ENCODE measurements at regions not wholly inside any gene's neighbourhood (a gene's known extent, or its start where the extent isn't known, plus 50 kb on each side); places are given as distances from the start of the nearest gene placed in this dataset.

DNA sequence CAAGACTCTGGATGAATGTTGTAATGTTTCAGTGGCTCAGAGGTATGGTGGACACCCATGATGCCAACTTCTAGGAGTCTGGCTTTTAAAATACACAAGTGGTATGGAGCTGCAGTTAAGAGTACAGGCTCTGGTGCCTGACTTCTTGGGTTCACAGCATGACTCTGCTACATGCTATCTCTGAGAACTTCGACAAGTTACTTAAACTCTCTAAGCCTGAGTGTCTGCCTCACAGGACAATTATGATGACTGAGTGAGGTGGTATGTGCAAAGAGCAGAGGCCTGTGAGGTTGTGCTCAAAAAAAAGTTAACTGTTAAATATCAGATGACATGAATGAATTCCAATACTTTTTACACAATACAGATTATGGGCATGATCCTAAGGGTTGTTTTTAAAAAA is 90.9 kb upstream of the SRD5A3 start:
- Histone ChIP-seq H3K36me3 (no peaks in the 10 kb centered on the region), H3K27ac (no peak overlapping the region), H3K4me1 (peaks cover 0 to 7% (median 0%) of the 10 kb centered on the region in 3 donors), H3K9me3 (no peaks in the 10 kb centered on the region), H3K4me3 (no peak overlapping the region), H3K27me3 (no peaks in the 10 kb centered on the region)
- 36 to 40% methylated on average over 1 of the region's 1 CpG for WGBS, 2 donors (ENCODE audit: low coverage in 1 of 2)
- no peak for ATAC-seq
- no peak for TF ChIP-seq EP300 (IDR thresholded peaks at IDR 0.05)

DNA sequence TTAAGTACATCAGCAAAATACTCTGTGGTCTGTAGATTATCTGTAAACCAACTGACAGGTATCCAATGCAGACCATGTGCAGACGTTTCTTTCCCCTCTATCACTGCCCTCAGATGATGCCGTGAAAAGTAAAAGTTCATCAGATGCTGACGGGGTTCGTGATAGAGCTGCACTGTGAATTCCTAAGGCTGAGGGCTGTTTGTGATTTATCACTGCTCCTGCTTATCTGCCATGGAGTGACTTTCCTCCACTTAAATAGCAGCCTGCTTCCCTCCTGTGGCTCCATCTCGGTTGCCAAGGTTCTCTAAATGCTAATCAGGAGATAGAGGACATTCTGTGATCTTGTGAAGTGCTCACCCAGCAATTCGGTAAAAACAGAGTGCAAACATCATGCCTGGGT is 89.3 kb upstream of the SRD5A3 start:
- no peaks in the 10 kb centered on the region for H3K36me3 ChIP-seq
- TF ChIP-seq POLR2A (IDR thresholded peaks at IDR 0.05) (no peak), EP300 (IDR thresholded peaks at IDR 0.05) (no peak), POLR2AphosphoS5 (IDR thresholded peaks at IDR 0.05) (no peak)
- TF ChIP-seq, protein P1, sequence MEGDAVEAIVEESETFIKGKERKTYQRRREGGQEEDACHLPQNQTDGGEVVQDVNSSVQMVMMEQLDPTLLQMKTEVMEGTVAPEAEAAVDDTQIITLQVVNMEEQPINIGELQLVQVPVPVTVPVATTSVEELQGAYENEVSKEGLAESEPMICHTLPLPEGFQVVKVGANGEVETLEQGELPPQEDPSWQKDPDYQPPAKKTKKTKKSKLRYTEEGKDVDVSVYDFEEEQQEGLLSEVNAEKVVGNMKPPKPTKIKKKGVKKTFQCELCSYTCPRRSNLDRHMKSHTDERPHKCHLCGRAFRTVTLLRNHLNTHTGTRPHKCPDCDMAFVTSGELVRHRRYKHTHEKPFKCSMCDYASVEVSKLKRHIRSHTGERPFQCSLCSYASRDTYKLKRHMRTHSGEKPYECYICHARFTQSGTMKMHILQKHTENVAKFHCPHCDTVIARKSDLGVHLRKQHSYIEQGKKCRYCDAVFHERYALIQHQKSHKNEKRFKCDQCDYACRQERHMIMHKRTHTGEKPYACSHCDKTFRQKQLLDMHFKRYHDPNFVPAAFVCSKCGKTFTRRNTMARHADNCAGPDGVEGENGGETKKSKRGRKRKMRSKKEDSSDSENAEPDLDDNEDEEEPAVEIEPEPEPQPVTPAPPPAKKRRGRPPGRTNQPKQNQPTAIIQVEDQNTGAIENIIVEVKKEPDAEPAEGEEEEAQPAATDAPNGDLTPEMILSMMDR (IDR thresholded peaks at IDR 0.05): no peak
- H3K4me1 ChIP-seq: peaks cover 0 to 7% (median 0%) of the 10 kb centered on the region in 3 donors
- H3K4me3 ChIP-seq: no peak overlapping the region
- ATAC-seq: no peak
- no peaks in the 10 kb centered on the region for H3K9me3 ChIP-seq
- no peaks in the 10 kb centered on the region for H3K27me3 ChIP-seq
- WGBS, 2 donors (ENCODE audit: low coverage in 1 of 2): 22 to 47% methylated on average over 6 of the region's 6 CpGs
- no peak overlapping the region for H3K27ac ChIP-seq

DNA sequence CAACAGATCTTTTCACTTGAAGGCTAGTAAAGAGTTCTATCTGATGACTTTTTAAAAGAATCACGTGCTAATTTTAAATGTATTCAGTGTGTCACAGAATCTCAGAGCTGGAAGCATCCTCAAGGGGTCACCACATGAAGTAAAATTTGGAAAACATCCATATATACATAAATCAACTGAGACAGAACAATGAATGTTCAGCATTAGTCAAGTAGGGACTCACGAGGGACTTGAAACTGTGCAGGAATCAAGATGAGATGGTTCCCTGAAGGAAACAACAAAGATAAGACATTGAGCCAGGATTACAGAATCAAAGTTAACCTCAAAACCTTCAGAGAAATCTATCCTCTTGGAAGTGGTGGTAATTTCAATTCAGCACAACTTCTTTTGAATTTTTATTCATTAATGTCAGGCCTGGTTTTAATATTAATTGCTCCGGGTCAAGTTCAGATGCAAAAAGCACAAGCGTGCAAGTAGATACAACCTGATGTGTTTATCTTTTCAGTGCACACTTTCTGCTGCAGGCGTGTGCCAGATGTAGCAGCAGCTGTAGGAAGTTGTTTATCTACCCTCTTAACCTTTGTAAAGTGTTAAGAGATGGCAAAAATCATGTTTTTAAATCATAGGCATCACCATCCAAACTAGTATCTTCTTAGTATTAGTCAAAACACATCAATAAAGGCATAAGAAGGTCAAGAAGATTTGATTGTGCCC is 87.7 kb upstream of the SRD5A3 start:
- Histone ChIP-seq H3K9me3 (peaks cover 0 to 3% (median 0%) of the 10 kb centered on the region in 3 donors), H3K4me1 (peaks cover 0 to 7% (median 0%) of the 10 kb centered on the region in 3 donors), H3K27ac (no peak overlapping the region), H3K4me3 (no peak overlapping the region), H3K27me3 (no peaks in the 10 kb centered on the region), H3K36me3 (no peaks in the 10 kb centered on the region)
- ATAC-seq: no peak
- WGBS, 2 donors (ENCODE audit: low coverage in 1 of 2): 27 to 36% methylated on average over 5 of the region's 5 CpGs
- TF ChIP-seq EP300 (IDR thresholded peaks at IDR 0.05): no peak
- TF ChIP-seq POLR2A (IDR thresholded peaks at IDR 0.05): no peak
- TF ChIP-seq POLR2AphosphoS5 (IDR thresholded peaks at IDR 0.05): no peak
- TF ChIP-seq, protein P1 (IDR thresholded peaks at IDR 0.05): no peak

DNA sequence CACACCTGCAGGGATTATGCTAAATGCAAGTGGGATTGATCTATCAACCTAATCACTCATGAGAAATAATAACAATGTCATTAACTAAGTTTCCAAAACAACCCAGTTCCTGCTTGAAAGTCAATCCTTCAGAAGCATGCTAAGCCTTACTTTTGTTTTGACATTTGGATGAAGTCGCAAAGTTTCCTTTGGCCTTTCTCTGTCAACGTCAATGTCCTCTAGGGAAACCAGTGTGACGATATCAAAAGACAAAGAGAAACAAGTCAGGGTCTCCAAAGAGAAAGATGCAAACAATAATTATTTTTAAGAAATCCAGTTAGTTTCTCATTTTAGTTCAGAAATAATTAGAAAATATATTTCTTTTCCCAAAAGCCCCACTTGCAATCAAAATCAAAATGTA is 86.7 kb upstream of the SRD5A3 start:
- whole genome bisulfite sequencing, 2 donors (ENCODE audit: low coverage in 1 of 2): 32 to 45% methylated on average over 3 of the region's 3 CpGs
- ATAC-seq: no peak

DNA sequence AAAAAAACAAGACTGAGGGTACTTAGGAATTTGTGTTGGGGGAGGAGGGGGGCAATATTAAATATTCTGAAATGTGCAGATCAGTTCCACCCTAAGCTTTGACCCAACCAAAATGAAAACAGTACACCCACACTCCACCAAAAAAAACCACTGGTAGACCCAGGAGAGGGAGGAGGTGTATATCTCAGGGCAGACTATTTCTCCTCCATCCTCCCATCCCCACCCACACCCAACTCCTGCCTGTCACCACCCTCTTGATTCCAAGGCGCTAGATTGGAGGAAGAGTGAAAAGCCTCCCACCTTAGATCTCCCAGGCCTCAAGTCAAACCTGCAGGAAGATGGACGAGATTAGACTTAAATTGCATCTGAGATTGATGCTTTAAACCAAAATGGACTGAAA is 76.6 kb upstream of the SRD5A3 start:
- no peak for ATAC-seq
- 67 to 85% methylated on average over 1 to 2 of the region's 2 CpGs for WGBS, 2 donors (ENCODE audit: low coverage in 1 of 2)
- no peaks in the 10 kb centered on the region for H3K36me3 ChIP-seq
- no peak overlapping the region for H3K27ac ChIP-seq
- H3K9me3 ChIP-seq: no peaks in the 10 kb centered on the region
- H3K27me3 ChIP-seq: peaks cover 3% of the 10 kb centered on the region
- no peaks in the 10 kb centered on the region for H3K4me1 ChIP-seq
- no peak overlapping the region for H3K4me3 ChIP-seq
- no peak for TF ChIP-seq POLR2A (IDR thresholded peaks at IDR 0.05)
- TF ChIP-seq, protein P1 (IDR thresholded peaks at IDR 0.05): no peak
- TF ChIP-seq EP300 (IDR thresholded peaks at IDR 0.05): no peak
- no peak for TF ChIP-seq POLR2AphosphoS5 (IDR thresholded peaks at IDR 0.05)

More for the DNA sequence above, 86.7 kb upstream of the SRD5A3 start:
- peaks cover 0 to 4% (median 0%) of the 10 kb centered on the region in 3 donors for H3K9me3 ChIP-seq
- H3K27ac ChIP-seq: no peak overlapping the region
- no peaks in the 10 kb centered on the region for H3K36me3 ChIP-seq
- TF ChIP-seq, protein P1 (IDR thresholded peaks at IDR 0.05): no peak
- TF ChIP-seq POLR2AphosphoS5 (IDR thresholded peaks at IDR 0.05) (no peak), POLR2A (IDR thresholded peaks at IDR 0.05) (no peak), EP300 (IDR thresholded peaks at IDR 0.05) (no peak)
- no peak overlapping the region for H3K4me3 ChIP-seq
- H3K4me1 ChIP-seq: peaks cover 0 to 7% (median 0%) of the 10 kb centered on the region in 3 donors
- H3K27me3 ChIP-seq: no peaks in the 10 kb centered on the region
